Inferior parietal cortex (tissue), 1 donor: ENCODE measurements at regions not wholly inside any gene's neighbourhood (a gene's known extent, or its start where the extent isn't known, plus 50 kb on each side); places are given as distances from the start of the nearest gene placed in this dataset.
A peak's percentile ranks its signal among the peaks of the same experiment; 100 is the strongest.

Experiments used
- DNase-seq: peaks from one replicate; pipeline ENCODE4 v3.0.0-alpha.2; 2016; ENCODE audit errors: extremely low spot score

GRCh38 chr2:4486971-4487370 lies 783.6 kb downstream of the DCDC2C start:
- no peak for DNase-seq

DNA sequence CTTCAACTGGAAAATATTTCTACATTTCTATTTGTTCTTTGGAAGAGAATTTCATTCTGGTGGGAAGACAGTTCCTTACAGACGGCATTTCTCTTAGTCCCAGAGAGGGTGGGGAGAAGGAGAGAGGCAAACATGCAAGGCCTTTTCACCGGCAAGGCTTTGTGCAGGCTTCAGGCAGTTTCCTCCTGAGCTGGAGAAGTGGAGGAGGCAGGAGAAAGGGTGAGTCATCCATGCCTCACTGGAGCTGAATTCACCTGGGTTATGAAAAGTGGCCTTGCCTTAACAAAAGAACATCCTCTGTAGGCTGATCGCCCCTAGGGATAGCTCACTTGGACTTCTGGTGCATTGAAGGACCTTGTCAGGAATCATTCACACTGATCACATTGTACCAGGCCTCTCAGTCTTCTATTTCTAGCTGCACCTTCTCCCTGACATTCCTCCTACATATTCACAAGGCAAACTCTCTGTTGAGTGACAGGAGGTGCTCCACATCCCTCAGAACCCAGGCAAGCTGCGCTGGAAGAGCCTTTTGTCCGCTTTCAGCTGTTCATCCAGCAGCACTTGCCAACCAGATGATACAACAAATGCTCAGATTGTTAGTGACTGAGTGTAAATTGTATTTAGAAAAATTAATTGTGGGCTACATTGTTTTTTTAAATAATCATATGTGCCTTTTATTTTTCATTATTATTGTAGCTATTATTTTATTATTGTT lies 796.1 kb downstream of the DCDC2C start:
- no peak for DNase-seq

GRCh38 chr2:4501525-4501924 lies 798.1 kb downstream of the DCDC2C start:
- DNase-seq: no peak

DNA sequence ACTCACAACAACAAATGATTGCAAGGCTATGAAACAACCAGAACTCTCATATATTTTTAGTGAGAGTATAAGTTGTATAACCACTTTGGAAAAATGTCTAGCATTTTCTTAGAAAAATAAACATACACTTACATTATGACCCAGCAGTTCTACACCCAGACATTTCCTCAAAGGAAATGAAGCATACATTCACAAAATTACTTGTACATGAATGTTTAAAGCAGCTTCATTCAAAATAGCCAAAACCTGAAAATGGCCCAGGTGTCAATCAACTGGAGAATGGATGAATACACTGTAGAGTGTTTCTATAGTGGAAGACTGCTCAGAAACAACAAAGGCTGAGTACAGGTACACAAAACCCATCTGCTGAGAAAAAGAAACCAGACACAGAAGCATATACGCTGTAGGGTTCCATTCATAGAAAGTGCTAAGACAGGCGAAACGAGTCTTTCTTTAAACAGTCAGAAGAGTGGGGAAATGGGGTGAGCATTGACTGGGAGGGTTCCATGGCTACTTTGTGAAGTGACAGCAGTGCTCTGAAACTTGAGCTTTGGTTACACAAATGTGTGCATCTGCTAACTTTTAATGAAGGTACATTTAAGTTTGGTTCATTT lies 799.0 kb downstream of the DCDC2C start:
- DNase-seq: no peak

DNA sequence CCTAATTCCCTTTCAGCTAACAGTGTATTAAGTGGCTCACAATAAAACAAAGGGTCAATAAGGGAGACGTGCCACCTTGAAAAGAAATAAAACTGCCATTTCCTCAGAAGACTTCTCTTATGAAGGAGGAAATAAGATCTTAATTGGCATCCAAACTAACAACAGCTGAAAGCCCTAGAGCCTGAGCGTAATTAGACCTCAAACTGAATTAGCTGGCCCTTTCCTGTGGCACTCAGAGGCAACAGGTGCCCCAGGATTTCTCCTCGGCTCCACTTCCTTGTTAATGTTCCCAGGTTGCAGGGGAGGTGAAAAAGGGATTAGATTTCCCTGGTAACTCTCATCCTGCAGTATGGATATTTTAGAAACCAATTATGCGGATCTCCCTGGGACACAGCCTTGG lies 804.3 kb downstream of the DCDC2C start:
- no peak for DNase-seq

- DNase-seq: no peak
These were observed 812.7 kb downstream of the DCDC2C start for GRCh38 chr2:4515871-4516761.

DNA sequence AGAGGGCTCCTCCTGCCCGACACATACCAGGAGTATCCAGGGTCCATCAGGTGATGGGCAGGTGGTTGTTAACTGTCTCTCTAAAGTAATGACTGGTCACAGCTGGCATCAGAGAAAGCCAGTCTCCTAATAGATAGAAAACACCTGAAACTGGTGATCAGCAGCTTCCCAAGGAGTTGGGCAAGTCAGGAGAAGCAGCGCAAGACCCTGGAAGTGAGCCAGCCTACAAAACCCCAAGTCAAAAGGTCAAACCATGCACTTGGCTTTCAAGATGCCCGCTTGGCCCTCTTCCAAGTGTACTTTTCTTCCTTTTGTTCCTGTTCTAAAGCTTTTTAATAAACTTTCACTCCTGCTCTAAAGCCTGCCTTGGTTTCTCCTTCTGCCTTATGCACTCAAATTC lies 815.2 kb downstream of the DCDC2C start:
- DNase-seq: no peak

GRCh38 chr2:4522498-4523421 lies 819.4 kb downstream of the DCDC2C start:
- DNase-seq: no peak

DNA sequence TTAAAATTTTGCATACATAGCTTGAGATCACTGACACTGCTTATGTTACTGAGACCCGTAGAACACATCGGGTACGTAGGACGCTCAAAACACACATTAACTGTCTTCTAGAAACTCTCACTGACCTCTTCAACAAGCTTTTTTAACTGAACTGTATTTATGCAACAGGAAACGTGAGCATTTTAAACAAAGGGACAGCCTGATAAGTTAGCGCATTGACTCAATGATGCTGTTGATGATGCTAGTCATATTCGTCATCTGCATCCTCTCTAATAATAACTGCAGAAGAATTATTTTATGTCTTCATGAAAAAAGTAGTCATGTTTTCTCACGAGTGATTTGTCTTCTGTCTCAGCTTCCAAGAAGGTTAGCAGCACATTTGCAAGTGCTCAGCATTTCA lies 824.0 kb downstream of the DCDC2C start:
- no peak for DNase-seq

DNA sequence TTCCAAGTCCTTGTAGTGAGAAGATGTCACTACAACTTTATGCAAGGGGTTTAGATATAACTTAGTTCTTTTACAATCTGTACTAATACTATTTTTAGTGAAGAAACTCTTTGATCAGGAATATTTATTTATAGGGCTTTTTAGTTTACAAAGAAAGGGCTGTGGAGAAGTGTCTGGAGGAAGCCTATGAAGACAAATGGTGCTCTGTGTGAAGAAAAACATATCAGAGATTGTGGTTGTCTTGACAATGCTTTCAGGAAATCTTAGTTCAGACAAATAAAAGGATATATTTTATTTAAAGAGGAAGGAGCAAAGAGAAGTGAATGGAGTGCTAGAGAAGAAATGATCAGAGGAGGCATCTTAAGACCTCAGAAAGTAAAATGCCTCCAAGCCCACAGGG lies 824.9 kb downstream of the DCDC2C start:
- no peak for DNase-seq

DNA sequence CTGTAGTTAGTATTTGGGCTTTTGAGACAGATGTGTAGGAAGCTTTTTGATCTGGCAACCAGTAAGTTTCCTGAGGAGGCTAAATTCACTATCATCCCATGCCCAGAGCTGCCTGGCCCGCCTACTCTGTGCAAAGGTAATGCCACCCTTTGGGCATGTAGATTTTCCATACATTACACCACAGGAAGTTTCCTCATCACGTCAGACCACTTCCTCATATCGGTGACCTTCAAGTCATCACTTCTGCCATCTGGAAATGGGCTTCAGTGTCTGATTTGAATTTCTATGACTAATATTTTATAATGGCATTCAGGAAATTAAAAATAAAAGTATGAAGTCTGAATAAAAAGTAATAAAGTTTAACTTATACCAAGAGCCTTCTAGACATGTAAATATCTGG lies 825.4 kb downstream of the DCDC2C start:
- no peak for DNase-seq

DNA sequence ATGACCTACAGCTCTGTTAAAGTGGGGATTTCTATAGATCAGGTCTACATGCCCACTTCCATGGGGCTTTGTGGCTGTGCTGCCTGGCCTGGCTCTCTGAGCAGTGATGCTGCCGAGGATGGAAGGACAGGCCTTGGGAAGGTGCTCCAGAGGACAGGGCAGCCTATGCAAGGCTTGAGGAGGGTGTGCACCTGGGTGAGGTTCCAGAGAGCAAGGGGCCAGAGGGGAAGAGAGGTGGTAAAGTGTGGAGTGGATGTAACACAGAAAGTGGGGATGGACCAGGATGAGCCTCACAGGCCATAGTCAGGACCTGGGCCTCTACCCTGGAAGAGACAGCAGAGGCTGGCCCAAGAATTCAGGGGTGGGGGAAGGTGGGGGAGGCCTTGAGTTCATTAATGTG lies 826.4 kb downstream of the DCDC2C start:
- no peak for DNase-seq

GRCh38 chr2:4530231-4530630 lies 826.9 kb downstream of the DCDC2C start:
- no peak for DNase-seq

GRCh38 chr2:4533806-4534205 lies 830.4 kb downstream of the DCDC2C start:
- no peak for DNase-seq

GRCh38 chr2:4539121-4539520 lies 835.7 kb downstream of the DCDC2C start:
- DNase-seq: no peak

- no peak for DNase-seq
These were observed 846.4 kb downstream of the DCDC2C start for GRCh38 chr2:4549666-4550210.

DNA sequence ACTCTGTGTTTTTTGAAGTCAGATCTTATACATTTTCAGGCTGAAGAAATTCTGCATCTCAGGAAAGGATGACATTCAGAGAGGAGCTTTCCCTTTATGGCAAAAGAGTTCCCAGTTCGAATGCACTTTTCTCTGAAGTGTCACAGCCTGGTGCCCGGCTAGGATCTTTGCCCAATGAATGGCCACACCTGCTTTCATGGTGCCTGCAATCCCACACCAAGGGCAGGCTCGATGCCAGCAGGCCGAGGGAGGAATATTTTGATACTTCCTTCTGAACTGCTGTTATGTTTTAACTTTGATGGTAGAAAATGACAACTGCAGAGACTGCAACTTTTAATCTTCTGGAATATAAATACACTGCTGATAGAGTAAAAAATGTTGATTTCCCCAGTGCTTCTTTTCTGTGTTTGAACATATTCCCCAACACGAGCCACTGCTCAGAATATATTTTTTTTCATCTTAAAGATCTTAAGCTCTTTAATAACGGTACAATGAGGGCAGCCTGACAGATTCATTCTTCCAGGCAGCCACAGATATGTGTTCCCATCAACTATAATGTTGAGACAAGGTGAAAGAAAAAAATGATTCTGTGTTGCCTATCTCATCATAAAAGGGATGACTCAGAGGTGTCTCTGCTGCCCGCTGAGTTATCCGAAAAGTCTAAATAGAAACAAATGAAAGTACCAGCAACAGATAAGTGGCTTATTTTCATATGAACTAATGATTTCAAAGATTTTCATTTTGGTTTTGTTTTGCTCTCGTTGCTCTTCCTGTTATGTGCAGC lies 848.5 kb downstream of the DCDC2C start:
- DNase-seq: no peak

DNA sequence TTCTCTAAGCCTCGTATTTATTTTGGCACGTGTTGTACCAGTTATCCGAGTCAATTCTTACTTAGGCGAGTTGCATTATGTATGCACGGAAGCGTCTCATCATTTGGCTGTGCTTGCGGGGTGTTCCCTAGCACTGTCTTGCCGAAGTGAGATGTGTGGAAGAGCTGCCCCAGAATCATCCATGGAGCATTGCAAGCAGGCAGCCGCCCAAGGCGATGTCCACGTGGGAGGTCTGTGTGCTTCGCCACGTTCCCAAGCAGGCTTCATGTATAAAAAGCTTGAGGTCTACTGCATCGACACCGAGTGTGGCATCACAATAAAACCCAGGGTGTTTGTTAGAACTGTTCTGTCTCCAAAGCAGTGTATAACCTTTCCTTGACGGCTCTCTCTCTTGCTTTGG lies 849.9 kb downstream of the DCDC2C start:
- DNase-seq: peak; percentile 56

DNA sequence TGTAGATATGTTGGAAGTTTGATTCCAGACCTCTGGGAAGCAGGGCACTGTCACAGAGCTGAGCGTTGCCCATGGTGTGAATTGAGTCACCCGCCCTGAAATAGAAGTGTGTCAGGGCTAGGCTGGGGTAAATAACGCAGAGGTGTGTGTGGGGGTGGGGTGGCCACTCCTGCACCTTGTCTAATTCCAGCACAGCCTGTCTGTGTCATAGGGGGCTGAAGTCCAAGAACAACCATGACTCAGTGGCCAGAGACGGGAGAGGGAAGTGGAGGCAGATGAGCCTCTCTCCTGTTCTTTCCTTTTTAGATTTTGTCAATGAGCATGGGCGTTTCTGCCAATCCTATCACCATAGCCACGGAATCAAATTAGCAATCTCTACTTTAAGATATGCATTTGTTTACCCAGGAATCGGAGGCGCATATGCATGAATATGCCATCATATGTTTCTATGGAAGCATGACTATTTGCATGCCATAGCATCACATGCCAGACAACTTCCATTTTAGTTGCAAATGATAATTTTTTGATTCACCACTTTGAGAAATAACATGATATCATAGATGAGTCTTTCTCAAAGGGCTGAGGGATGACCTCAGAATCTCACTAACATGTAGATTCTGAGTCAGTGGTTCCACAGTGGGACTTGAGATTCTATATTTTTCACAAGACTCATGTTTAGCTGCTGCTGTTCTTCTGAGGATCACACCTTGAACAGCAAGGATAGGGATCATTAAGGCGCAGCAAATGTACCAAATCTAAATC lies 852.9 kb downstream of the DCDC2C start:
- no peak for DNase-seq

GRCh38 chr2:4561196-4561595 lies 857.8 kb downstream of the DCDC2C start:
- no peak for DNase-seq
